Keratinocyte (primary cell): ENCODE measurements at regions not wholly inside any gene's neighbourhood (a gene's known extent, or its start where the extent isn't known, plus 50 kb on each side); places are given as distances from the start of the nearest gene placed in this dataset.

Source experiments
- DNase-seq: peaks from one replicate; pipeline ENCODE4 v3.0.0-alpha.2; 2011; ENCODE audit warnings: low read depth, missing footprints, low spot score
- FAIRE-seq: peaks from 2 replicates; lab custom pipeline; 2011; peaks lifted over from hg19 to GRCh38; lab: Jason Lieb, UNC
- H2AFZ ChIP-seq: 2 replicates; pipeline ENCODE4 v1.6.0; 2012; ENCODE audit warnings: low read length, control low read depth, inconsistent platforms; ENCODE audit not compliant: control insufficient read depth
- H3K27ac ChIP-seq: 2 replicates; pipeline ENCODE4 v1.5.1; 2011; ENCODE audit warnings: low read length; ENCODE audit not compliant: control insufficient read depth, insufficient read depth
- H3K27me3 ChIP-seq: 3 replicates; pipeline ENCODE4 v1.6.0; 2011; ENCODE audit warnings: low read length; ENCODE audit not compliant: control insufficient read depth, insufficient read depth; ENCODE audit errors: extremely low read depth
- H3K36me3 ChIP-seq, 2 experiments: 2 replicates in 1 of 2; 3 replicates in 1 of 2; pipeline ENCODE4 v1.5.1; 2011; ENCODE audit warnings: low read length in 2 of 2, mild to moderate bottlenecking in 1 of 2; ENCODE audit not compliant: control insufficient read depth in 2 of 2, insufficient read depth in 2 of 2; ENCODE audit errors: extremely low read depth in 1 of 2
- H3K4me1 ChIP-seq: 3 replicates; pipeline ENCODE4 v1.5.1; 2011; ENCODE audit warnings: low read length; ENCODE audit not compliant: control insufficient read depth, insufficient read depth; ENCODE audit errors: extremely low read depth
- H3K4me2 ChIP-seq: 3 replicates; pipeline ENCODE4 v1.6.0; 2011; ENCODE audit warnings: low read depth, low read length; ENCODE audit not compliant: control insufficient read depth, insufficient read depth; ENCODE audit errors: extremely low read depth
- H3K4me3 ChIP-seq, 3 experiments: fragments of 200-600 bp in 1 of 3; sonication (generic) in 1 of 3; 2 replicates in 2 of 3; 3 replicates in 1 of 3; pipeline ENCODE4 v1.5.1; 2011 to 2016; ENCODE audit warnings: low read length in 3 of 3, mild to moderate bottlenecking in 3 of 3, control low read depth in 2 of 3, inconsistent platforms in 1 of 3, low read depth in 1 of 3, mixed read lengths in 1 of 3, mixed run types in 1 of 3, moderate library complexity in 1 of 3; ENCODE audit not compliant: control insufficient read depth in 2 of 3, insufficient read depth in 2 of 3; ENCODE audit errors: extremely low read depth in 1 of 3
- H3K79me2 ChIP-seq: 2 replicates; pipeline ENCODE4 v1.6.0; 2012; ENCODE audit warnings: low read length; ENCODE audit not compliant: control insufficient read depth, insufficient read depth
- H3K9ac ChIP-seq: 3 replicates; pipeline ENCODE4 v1.6.0; 2011; ENCODE audit warnings: low read length; ENCODE audit not compliant: control insufficient read depth, insufficient read depth; ENCODE audit errors: extremely low read depth
- H3K9me1 ChIP-seq: 3 replicates; pipeline ENCODE4 v1.6.0; 2011; ENCODE audit warnings: low read length; ENCODE audit not compliant: control insufficient read depth, insufficient read depth; ENCODE audit errors: extremely low read depth
- H3K9me3 ChIP-seq: 2 replicates; pipeline ENCODE4 v1.5.1; 2012; ENCODE audit warnings: low read depth, low read length; ENCODE audit not compliant: control insufficient read depth
- H4K20me1 ChIP-seq: 3 replicates; pipeline ENCODE4 v1.6.0; 2011; ENCODE audit warnings: low read length; ENCODE audit not compliant: control insufficient read depth, insufficient read depth; ENCODE audit errors: extremely low read depth
- CTCF ChIP-seq, 3 experiments: IDR thresholded peaks in 1 of 3; conservative IDR thresholded peaks in 1 of 3; optimal IDR thresholded peaks in 1 of 3; 2 replicates in 2 of 3; 3 replicates in 1 of 3; pipeline versions ENCODE3 to v1.5.1; 2011; ENCODE audit warnings: low read length in 3 of 3, mild to moderate bottlenecking in 3 of 3, moderate library complexity in 2 of 3, control low read depth in 1 of 3, inconsistent platforms in 1 of 3; ENCODE audit not compliant: insufficient read depth in 2 of 3; ENCODE audit errors: extremely low read depth in 1 of 3
- EZH2 ChIP-seq: IDR thresholded peaks from one replicate; pipeline ENCODE4 v1.6.1; 2012; ENCODE audit warnings: inconsistent platforms, mild to moderate bottlenecking, low read length, moderate library complexity
- dilution Hi-C: fragments of 300-500 bp; cut with MboI; formaldehyde crosslinking; loops from one replicate; pipeline ENCODE4 v1.7.0; 2020; ENCODE audit warnings: low sequenced_read_pairs; ENCODE audit not compliant: extremely low pct_ligation_motif_present

DNA sequence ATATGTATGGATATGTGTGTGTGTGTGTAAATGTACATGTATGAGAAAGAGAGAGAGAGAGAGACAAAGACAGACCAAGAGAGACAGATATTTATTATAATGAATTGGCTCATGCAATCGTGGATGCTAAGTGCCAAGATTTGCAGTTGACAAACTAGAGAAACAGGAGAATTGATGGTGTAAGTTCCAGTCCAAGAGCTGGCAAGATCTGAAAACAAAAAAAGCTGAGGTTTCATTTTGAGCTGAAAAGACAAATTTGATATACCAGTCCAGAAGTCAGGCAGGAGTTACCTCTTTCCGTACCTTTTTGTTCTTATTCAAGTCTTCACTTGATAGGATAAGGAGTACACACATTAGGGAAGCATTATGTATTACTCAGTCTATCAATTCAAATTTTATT is 157.8 kb downstream of the COPS8 start:
- no peaks in the 10 kb centered on the region for H4K20me1 ChIP-seq
- no peaks in the 10 kb centered on the region for H3K9me1 ChIP-seq
- H3K4me3 ChIP-seq = no peak overlapping the region
- H3K36me3 ChIP-seq = no peaks in the 10 kb centered on the region
- H3K9ac ChIP-seq = no peak overlapping the region
- H3K4me1 ChIP-seq = no peaks in the 10 kb centered on the region
- peaks cover 10% of the 10 kb centered on the region for H3K27me3 ChIP-seq
- H3K79me2 ChIP-seq = no peaks in the 10 kb centered on the region
- DNase-seq = no peak
- dilution Hi-C loops = no loop called here
- FAIRE-seq = no peak
- TF ChIP-seq CTCF (optimal IDR thresholded peaks at IDR 0.05 in 1 of 3, IDR thresholded peaks at IDR 0.05 in 1 of 3, conservative IDR thresholded peaks at IDR 0.05 in 1 of 3; ENCODE audit: extremely low read depth in 1 of 3, insufficient read depth in 2 of 3, low read length in 3 of 3) (no peak), EZH2 (no peak)
- no peak overlapping the region for H3K27ac ChIP-seq
- H3K9me3 ChIP-seq = peaks cover 4% of the 10 kb centered on the region
- H3K4me2 ChIP-seq = no peak overlapping the region
- H2AFZ ChIP-seq = no peak overlapping the region

GRCh38 chr2:237244178-237244577 is 158.5 kb downstream of the COPS8 start:
- H3K27me3 ChIP-seq = peaks cover 10% of the 10 kb centered on the region
- peaks cover 4% of the 10 kb centered on the region for H3K9me3 ChIP-seq
- FAIRE-seq = no peak
- H3K4me1 ChIP-seq = no peaks in the 10 kb centered on the region
- no peaks in the 10 kb centered on the region for H3K36me3 ChIP-seq
- no peaks in the 10 kb centered on the region for H4K20me1 ChIP-seq
- no peak overlapping the region for H3K4me3 ChIP-seq
- TF ChIP-seq CTCF (optimal IDR thresholded peaks at IDR 0.05 in 1 of 3, IDR thresholded peaks at IDR 0.05 in 1 of 3, conservative IDR thresholded peaks at IDR 0.05 in 1 of 3; ENCODE audit: extremely low read depth in 1 of 3, insufficient read depth in 2 of 3, low read length in 3 of 3) = no peak
- no peak for TF ChIP-seq EZH2
- dilution Hi-C loops = no loop called here
- H2AFZ ChIP-seq = no peak overlapping the region
- H3K9ac ChIP-seq = no peak overlapping the region
- no peaks in the 10 kb centered on the region for H3K79me2 ChIP-seq
- no peak overlapping the region for H3K27ac ChIP-seq
- H3K4me2 ChIP-seq = no peak overlapping the region
- no peaks in the 10 kb centered on the region for H3K9me1 ChIP-seq
- no peak for DNase-seq
